Muscle layer of colon (tissue), 2 donors: ENCODE measurements at regions not wholly inside any gene's neighbourhood (a gene's known extent, or its start where the extent isn't known, plus 50 kb on each side); places are given as distances from the start of the nearest gene placed in this dataset.
"Not testable (repeated sequence)": the region's sequence is repeated elsewhere in the genome, so short reads cannot be mapped to it uniquely, and the experiment has no call there.

Experiments used
- H3K27ac ChIP-seq: one replicate; pipeline ENCODE4 v1.7.0; 2013; ENCODE audit warnings: low read depth, mild to moderate bottlenecking, low read length, moderate library complexity
- H3K27me3 ChIP-seq, 2 donors: one replicate each; pipeline ENCODE4 v1.7.0; 2013; ENCODE audit warnings: low read length in 2 of 2, mild to moderate bottlenecking in 2 of 2; ENCODE audit not compliant: insufficient read depth in 2 of 2, control insufficient read depth in 1 of 2
- H3K36me3 ChIP-seq: one replicate; pipeline ENCODE4 v1.7.0; 2013; ENCODE audit warnings: mild to moderate bottlenecking, low read length; ENCODE audit not compliant: insufficient read depth
- H3K4me1 ChIP-seq: one replicate; pipeline ENCODE4 v1.7.0; 2013; ENCODE audit warnings: mild to moderate bottlenecking, low read length; ENCODE audit not compliant: insufficient read depth
- H3K4me3 ChIP-seq, 2 donors: one replicate each; pipeline ENCODE4 v1.7.0; 2013; ENCODE audit warnings: low read length in 2 of 2, low read depth in 1 of 2, mild to moderate bottlenecking in 1 of 2, moderate library complexity in 1 of 2
- H3K9ac ChIP-seq: one replicate; pipeline ENCODE4 v1.7.0; 2013; ENCODE audit warnings: low read length
- H3K9me3 ChIP-seq: one replicate; pipeline ENCODE4 v1.7.0; 2013; ENCODE audit warnings: mild to moderate bottlenecking, low read length
- donor health status: abdominal sarcoma.
- donor health status: Adenocarcinoma of cecum.

- H3K4me3 ChIP-seq = no peak overlapping the region
- H3K27ac ChIP-seq = no peak overlapping the region
- no peak overlapping the region for H3K9ac ChIP-seq
- H3K9me3 ChIP-seq = no peaks in the 10 kb centered on the region
- H3K4me1 ChIP-seq = no peaks in the 10 kb centered on the region
- no peaks in the 10 kb centered on the region for H3K36me3 ChIP-seq
- H3K27me3 ChIP-seq = no peaks in the 10 kb centered on the region
Observed at GRCh38 chr13:65275838-65276630, 1954.1 kb downstream of the PCDH9 start.

GRCh38 chr13:65275108-65275507 is 1955.0 kb downstream of the PCDH9 start:
- H3K4me3 ChIP-seq = no peak overlapping the region
- H3K27ac ChIP-seq = no peak overlapping the region
- no peaks in the 10 kb centered on the region for H3K9me3 ChIP-seq
- H3K9ac ChIP-seq = no peak overlapping the region
- H3K4me1 ChIP-seq = no peaks in the 10 kb centered on the region
- H3K36me3 ChIP-seq = no peaks in the 10 kb centered on the region
- H3K27me3 ChIP-seq = no peaks in the 10 kb centered on the region

- H3K9me3 ChIP-seq, H3K27me3 ChIP-seq, H3K36me3 ChIP-seq, H3K27ac ChIP-seq, H3K4me1 ChIP-seq, H3K9ac ChIP-seq, H3K4me3 ChIP-seq: not testable (repeated sequence)
Observed at GRCh38 chr13:65273811-65274420, 1956.2 kb downstream of the PCDH9 start.

GRCh38 chr13:65268009-65268408 is 1962.1 kb downstream of the PCDH9 start:
- no peaks in the 10 kb centered on the region for H3K27me3 ChIP-seq
- H3K27ac ChIP-seq = no peak overlapping the region
- H3K36me3 ChIP-seq = no peaks in the 10 kb centered on the region
- no peak overlapping the region for H3K9ac ChIP-seq
- H3K4me1 ChIP-seq = no peaks in the 10 kb centered on the region
- no peak overlapping the region for H3K4me3 ChIP-seq
- no peaks in the 10 kb centered on the region for H3K9me3 ChIP-seq

GRCh38 chr13:65265988-65266387 is 1964.1 kb downstream of the PCDH9 start:
- Histone ChIP-seq H3K4me1 (no peaks in the 10 kb centered on the region), H3K9ac (no peak overlapping the region), H3K27me3 (no peaks in the 10 kb centered on the region), H3K27ac (no peak overlapping the region), H3K36me3 (no peaks in the 10 kb centered on the region), H3K9me3 (no peaks in the 10 kb centered on the region), H3K4me3 (no peak overlapping the region)

- Histone ChIP-seq H3K27me3 (no peaks in the 10 kb centered on the region), H3K4me1 (no peaks in the 10 kb centered on the region), H3K4me3 (no peak overlapping the region), H3K27ac (no peak overlapping the region), H3K36me3 (no peaks in the 10 kb centered on the region), H3K9me3 (no peaks in the 10 kb centered on the region), H3K9ac (no peak overlapping the region)
Observed at GRCh38 chr13:65264066-65264465, 1966.1 kb downstream of the PCDH9 start.

- no peak overlapping the region for H3K4me3 ChIP-seq
- H3K4me1 ChIP-seq = no peaks in the 10 kb centered on the region
- no peak overlapping the region for H3K9ac ChIP-seq
- H3K27me3 ChIP-seq = no peaks in the 10 kb centered on the region
- H3K27ac ChIP-seq = no peak overlapping the region
- H3K9me3 ChIP-seq = no peaks in the 10 kb centered on the region
- no peaks in the 10 kb centered on the region for H3K36me3 ChIP-seq
Observed at GRCh38 chr13:65260946-65261891, 1968.9 kb downstream of the PCDH9 start.

- Histone ChIP-seq H3K4me1 (no peaks in the 10 kb centered on the region), H3K9ac (no peak overlapping the region), H3K27ac (no peak overlapping the region), H3K9me3 (no peaks in the 10 kb centered on the region), H3K36me3 (no peaks in the 10 kb centered on the region), H3K27me3 (no peaks in the 10 kb centered on the region), H3K4me3 (no peak overlapping the region)
Observed at GRCh38 chr13:65240773-65241172, 1989.4 kb downstream of the PCDH9 start.

- Histone ChIP-seq H3K27ac (no peak overlapping the region), H3K4me3 (no peak overlapping the region), H3K9ac (no peak overlapping the region), H3K9me3 (no peaks in the 10 kb centered on the region), H3K27me3 (no peaks in the 10 kb centered on the region), H3K36me3 (no peaks in the 10 kb centered on the region), H3K4me1 (no peaks in the 10 kb centered on the region)
Observed at GRCh38 chr13:65236841-65237418, 1993.2 kb downstream of the PCDH9 start.

GRCh38 chr13:65217471-65217995 is 2012.6 kb downstream of the PCDH9 start:
- Histone ChIP-seq H3K27ac (no peak overlapping the region), H3K4me3 (no peak overlapping the region), H3K4me1 (no peaks in the 10 kb centered on the region), H3K36me3 (no peaks in the 10 kb centered on the region), H3K27me3 (no peaks in the 10 kb centered on the region), H3K9ac (no peak overlapping the region), H3K9me3 (no peaks in the 10 kb centered on the region)

- not testable (repeated sequence) for H3K27ac ChIP-seq
Observed at GRCh38 chr13:65202845-65203244, 2027.3 kb downstream of the PCDH9 start.

More at GRCh38 chr13:65202845-65203244, 2027.3 kb downstream of the PCDH9 start:
- H3K4me1 ChIP-seq, H3K27me3 ChIP-seq, H3K9ac ChIP-seq, H3K4me3 ChIP-seq, H3K36me3 ChIP-seq, H3K9me3 ChIP-seq: not testable (repeated sequence)
